ENCODE measurements at regions not wholly inside any gene's neighbourhood (a gene's known extent, or its start where the extent isn't known, plus 50 kb on each side); places are given as distances from the start of the nearest gene placed in this dataset.

GRCh38 chr13:70729369-70729768, 621.1 kb upstream of the KLHL1 start:
- TF ChIP-seq CTCF (conservative IDR thresholded peaks at IDR 0.05) (no peak), EZH2 (IDR thresholded peaks at IDR 0.05; ENCODE audit: low read depth) (no peak)

Measured in PC-9 (cell line).